Keratinocyte (primary cell): ENCODE measurements at regions not wholly inside any gene's neighbourhood (a gene's known extent, or its start where the extent isn't known, plus 50 kb on each side); places are given as distances from the start of the nearest gene placed in this dataset.
A peak's percentile ranks its signal among the peaks of the same experiment; 100 is the strongest.

Source experiments
- CTCF ChIP-seq, 3 experiments: IDR thresholded peaks in 1 of 3; conservative IDR thresholded peaks in 1 of 3; optimal IDR thresholded peaks in 1 of 3; 2 replicates in 2 of 3; 3 replicates in 1 of 3; pipeline versions ENCODE3 to v1.5.1; 2011; ENCODE audit warnings: low read length in 3 of 3, mild to moderate bottlenecking in 3 of 3, moderate library complexity in 2 of 3, control low read depth in 1 of 3, inconsistent platforms in 1 of 3; ENCODE audit not compliant: insufficient read depth in 2 of 3; ENCODE audit errors: extremely low read depth in 1 of 3
- EZH2 ChIP-seq: IDR thresholded peaks from one replicate; pipeline ENCODE4 v1.6.1; 2012; ENCODE audit warnings: inconsistent platforms, mild to moderate bottlenecking, low read length, moderate library complexity

- no peak for TF ChIP-seq CTCF (optimal IDR thresholded peaks at IDR 0.05 in 1 of 3, IDR thresholded peaks at IDR 0.05 in 1 of 3, conservative IDR thresholded peaks at IDR 0.05 in 1 of 3; ENCODE audit: extremely low read depth in 1 of 3, insufficient read depth in 2 of 3, low read length in 3 of 3)
- peak; percentile 35 for TF ChIP-seq EZH2
Measured at GRCh38 chr4:1462009-1462767, 55.9 kb upstream of the NKX1-1 start.
